GM19328 (cell line): ENCODE measurements at regions not wholly inside any gene's neighbourhood (a gene's known extent, or its start where the extent isn't known, plus 50 kb on each side); places are given as distances from the start of the nearest gene placed in this dataset.

Experiments used
- ATAC-seq: cut with Tn5 transposase; IDR thresholded peaks from one replicate; pipeline ENCODE4 v1.9.1; 2021; ENCODE audit warnings: mild to moderate bottlenecking, moderate library complexity; ENCODE audit not compliant: unreplicated experiment

DNA sequence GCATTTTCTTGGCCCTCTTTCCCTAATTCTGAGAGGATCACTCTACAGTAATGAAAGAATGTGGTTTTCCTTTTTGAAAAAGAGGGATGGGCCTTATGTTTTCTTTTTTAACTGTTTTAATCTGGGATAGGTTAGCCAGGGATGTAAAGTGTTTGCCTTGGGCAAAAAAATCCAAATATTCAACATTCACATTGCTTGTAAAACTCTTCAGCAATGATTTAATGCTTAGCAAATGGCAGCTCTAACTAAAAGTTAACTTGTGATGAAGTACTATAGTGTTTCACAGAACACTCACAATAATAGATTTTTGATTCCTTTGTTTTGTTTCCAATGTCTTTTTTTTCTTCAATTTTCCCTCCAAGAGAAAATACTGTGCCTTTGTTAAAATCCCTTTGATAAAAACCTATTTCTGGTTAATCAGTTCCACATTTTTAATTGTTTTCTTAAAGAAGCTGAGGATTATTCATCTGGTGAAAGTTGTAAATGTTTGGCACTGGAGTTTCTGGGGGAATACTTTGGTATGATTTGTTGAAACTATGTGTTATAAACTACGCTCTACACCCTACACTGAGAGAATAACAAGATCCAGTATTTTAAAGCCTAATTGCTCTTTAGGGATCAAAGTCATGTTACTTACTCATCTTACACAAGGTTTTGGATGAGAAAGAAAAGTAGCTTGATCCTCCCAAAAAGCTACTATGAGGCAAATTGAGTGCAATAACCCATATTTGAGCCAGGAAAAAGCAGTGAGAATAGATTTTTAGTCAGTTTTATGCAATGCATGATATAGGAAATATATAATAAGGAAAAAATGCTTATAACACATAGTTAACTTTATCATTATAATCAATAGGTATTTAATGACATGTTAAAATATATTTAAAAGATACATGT lies 335.8 kb downstream of the EPHA7 start:
- no peak for ATAC-seq

DNA sequence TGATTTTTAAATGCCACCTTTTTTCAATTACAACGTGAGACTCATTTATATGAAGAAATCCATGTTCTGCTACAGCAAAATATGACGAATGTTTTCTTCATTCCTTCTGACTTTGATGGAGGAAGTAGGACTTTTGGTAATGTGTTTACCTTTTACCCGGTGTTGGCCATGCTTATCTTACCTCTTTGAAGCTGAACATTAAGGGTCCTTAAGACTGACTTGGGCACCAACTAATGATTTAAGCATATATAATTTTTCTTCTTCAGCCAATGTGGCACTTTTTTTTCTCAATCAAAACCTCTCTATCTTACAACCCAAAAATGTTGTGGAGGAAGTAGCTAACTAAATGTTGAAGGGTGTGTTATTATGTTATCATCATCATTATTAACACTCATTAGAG lies 337.5 kb downstream of the EPHA7 start:
- ATAC-seq, result no peak

DNA sequence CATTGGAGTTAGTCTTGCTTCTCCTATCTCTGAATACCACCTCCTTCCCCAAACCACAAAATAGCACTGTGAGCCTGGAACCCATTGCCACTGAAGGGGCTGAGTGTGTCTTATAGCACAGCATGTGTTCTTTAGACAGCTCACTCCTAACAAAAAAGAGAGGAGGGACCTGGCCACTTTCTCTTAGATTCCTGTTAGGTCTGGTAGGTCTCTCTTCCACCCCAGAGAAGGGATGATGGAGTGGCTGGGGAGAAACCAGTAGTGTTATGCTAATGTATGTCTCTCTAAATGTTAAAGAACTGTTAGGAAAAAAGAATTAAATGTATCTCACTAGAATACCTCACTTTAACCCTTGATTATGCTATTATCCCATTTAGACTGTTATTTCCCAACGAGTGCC lies 340.3 kb downstream of the EPHA7 start:
- ATAC-seq, result no peak

DNA sequence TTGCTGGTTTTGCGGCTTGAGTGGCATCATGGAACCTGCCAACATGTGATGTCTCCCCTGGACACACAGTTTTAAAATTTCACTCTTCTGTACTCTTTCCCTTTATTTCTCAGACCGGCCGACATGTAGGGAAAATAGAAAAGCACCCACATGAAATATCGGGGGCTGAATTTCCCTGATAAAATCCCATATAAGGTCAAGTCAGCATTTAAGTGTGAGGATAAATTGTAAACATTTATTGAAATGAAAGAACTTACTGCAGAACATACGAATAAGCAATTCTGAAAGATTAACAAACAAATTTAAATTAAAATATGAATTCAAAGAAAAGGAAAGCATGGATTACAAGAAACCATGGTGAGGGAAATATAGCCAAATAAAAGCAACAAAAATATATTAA lies 345.5 kb downstream of the EPHA7 start:
- no peak for ATAC-seq

DNA sequence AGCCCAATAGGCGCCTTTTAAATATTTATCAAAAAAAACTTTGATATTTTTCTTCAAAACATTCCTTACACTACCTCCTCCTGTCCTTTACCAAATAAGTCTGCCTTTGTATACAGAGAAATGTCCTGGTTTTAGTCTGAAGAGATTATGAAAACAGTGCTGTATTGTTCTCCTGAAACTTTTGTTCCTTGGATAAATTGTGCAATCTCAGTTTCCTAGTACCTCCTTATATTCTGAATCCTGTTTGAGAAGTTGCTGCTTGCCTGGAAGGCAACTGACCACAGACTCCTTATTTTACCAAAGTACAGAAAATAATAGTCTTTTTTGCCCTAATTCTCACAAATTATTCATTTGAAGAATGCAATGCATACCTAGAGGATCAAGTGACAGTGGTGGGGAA lies 349.5 kb downstream of the EPHA7 start:
- ATAC-seq, result no peak

DNA sequence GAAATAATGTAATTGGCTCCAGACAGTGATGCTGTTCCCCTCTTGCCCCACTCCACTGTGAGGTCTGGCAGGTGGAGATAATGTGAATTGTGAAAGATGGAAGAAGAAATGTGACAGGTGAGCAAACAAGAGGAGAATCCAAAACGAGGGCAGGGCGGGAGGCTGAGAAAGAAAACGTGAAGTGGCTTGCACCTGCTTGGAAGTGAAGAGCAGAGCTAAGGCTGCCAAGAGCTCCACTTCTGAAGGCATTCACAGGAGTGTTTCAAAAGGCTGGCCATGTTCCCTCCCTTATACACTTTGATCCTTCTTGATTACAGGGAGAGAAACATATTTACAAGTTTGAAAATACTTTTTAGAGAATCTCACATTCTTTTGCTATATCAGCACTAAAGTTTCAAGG lies 359.4 kb downstream of the EPHA7 start:
- no peak for ATAC-seq

DNA sequence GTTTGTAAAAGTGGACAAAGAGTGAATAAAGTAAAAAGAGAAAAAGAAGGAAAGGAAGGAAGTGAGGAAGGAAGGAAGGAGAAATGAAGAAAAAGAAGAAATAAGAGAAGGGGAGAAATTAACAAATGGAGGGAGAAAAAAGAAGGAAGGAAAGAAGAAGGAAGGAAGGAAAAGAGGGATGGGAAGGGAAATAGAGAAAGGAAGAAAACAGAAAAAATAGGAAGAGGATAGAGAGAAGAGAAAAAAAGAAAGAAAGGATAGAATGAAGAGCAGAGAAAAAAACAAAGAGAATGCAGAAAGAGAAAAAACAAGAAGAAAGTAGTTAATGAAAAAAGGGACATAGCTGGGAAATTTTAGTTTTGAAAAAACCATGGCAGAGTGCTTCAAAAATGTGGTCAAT lies 361.8 kb downstream of the EPHA7 start:
- ATAC-seq, result no peak

DNA sequence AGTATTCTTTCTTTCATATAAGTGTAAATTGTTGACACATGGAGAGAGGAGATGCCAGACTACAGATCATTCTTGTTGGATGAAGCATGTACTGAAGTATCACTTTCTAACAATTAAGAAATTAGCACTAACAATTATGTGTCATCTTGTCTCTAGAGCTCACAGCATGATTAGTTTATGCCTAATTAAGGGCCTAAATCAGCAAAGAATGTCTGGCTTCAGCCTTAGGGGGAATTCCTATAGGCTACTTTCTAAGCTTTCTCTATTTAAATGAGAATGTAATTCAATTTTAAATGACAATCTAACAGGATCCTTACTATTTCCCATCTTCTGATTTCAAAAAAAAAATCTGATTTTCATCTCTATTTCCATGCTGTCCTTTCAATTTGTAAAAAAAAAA lies 371.0 kb downstream of the EPHA7 start:
- no peak for ATAC-seq

DNA sequence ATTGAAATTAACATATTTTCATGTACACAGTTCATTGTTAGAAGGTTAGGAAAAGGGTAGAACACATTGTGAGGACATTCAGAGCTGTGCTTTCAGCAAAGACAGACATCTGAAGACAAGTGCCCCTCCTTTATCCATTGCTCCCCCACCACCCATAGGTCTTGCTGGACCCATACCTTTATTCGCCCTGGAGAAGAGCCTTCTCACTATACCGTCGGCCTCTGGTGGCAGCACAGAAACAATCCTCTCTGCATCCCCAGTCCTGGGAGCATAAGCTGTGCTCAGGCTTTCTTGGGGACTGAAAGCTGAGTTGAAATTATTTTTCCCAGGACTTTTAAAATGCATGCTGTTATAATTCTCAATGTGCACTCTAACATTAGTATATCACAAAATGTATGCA lies 372.3 kb downstream of the EPHA7 start:
- ATAC-seq, result no peak

DNA sequence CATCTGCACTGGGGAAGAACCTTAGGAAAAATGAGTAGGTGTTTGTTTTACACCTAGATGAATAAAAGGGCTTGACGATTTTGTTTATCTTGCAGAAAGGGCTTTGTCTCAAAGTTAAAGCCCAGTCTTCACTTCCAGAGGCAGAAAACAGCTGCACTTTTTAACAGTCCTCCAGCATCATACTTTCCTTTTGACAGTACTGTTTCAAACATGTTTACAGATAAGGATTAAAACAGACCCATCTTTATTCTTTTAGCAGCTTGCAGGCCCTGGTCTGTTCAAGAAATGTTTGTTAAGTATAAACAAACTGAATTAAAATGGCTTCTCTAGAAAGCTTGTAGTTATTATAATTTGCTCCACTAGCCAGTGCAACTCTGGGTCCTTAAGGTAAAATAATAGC lies 374.2 kb downstream of the EPHA7 start:
- no peak for ATAC-seq

DNA sequence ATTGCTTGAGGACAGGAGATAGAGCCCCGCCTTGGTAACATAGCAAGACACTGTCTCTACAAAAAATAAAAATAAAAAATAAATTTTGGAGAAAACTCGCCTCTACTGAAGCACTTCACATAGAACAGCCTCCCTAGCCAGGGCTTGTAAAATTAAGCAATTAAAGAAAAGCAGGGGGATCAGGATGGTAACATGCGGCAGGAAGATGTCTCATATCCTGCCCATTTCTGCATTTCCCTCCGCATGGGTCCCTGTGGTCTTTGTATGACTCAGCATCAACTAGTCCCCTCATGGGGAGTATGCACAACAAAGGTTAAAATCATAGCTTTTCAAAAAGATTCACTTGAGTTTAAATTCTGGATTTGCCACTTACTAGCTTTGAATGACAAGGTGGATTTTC lies 379.0 kb downstream of the EPHA7 start:
- ATAC-seq, result no peak

DNA sequence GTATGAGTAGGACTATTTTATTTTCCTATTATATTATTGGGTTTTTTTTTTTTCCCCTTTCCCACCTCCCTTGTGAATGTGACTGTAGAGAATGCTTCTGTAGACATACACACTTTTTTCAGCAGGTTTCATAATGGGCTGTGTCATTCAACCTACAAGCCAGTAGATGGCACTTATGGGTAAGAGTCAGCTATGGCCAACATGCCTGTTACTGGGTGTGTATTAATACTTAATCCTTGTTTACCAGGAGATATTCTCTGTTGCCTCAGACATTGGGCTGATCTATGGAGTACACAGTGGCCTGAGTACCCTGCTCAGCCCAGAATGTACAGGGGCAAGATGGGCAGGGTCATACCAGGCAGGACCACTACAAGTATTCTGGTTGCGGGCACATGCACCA lies 382.5 kb downstream of the EPHA7 start:
- ATAC-seq, result no peak

DNA sequence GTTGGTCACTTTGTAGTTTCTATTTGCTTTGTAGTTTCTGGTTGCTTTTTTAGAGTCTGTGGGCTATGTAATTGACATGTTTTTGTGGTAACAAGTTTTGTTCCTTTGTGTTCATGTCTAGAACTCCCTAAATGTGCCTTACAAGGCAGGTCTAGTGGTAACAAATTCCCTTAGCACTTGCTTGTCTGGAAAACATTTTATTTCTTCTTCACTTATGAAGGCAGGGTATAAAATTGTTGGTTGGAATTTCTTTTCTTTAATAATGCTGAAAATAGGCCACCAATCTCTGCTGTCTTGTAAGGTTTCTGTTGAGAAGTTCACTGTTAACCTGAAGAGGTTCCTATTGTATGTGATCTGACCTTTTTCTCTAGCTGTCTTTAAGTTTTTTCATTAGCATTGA lies 383.6 kb downstream of the EPHA7 start:
- ATAC-seq, result no peak

DNA sequence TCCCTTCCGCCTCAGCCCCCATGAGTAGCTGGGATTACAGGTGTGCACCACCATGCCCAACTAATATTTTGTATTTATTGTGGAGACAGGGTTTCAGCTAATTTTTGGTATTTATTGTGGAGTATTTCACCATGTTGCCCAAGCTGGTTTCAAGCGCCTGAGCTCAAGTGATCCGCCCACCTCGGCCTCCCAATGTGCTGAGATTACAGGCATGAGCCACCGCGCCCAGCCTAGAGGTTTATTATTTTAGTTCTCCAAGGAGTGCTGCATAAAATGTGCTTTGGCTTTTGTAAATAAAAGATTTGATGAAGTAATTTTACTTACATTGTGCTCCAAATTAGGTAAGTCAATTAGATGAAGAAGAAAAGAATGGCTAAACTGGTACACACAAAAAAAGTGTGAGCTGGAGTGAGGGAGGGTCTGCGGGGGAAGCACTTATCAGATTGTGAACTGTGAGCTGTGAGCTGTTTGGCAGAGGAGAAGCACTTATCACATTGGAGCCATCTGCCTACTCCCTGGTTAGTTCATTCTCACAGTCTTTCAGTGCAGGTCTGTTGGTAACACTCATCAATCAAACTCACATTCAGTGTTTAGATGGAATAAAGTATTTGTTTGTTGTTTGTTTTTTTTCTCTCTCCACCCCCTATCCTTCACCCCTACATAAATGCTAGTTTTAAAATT lies 398.0 kb downstream of the EPHA7 start:
- no peak for ATAC-seq

DNA sequence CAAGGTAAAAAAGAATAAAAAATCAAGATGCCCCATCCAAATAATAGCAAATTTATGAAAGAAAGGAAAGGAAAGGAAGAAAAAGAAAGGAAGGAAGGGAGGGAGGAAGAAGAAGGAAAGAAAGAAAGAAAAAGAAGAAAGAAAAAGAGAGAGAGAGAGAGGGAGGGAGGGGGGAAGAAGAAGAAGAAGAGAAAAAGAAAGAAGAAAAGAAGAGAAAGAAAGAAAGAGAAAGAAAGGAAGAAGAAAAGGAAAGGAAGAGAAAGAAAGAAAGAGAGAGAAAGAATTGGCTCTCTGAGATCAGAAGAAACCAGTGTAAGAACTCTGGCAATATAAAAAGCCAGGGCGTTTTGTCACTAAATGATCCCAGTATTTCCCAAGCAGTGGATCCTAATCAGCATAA lies 401.7 kb downstream of the EPHA7 start:
- no peak for ATAC-seq

DNA sequence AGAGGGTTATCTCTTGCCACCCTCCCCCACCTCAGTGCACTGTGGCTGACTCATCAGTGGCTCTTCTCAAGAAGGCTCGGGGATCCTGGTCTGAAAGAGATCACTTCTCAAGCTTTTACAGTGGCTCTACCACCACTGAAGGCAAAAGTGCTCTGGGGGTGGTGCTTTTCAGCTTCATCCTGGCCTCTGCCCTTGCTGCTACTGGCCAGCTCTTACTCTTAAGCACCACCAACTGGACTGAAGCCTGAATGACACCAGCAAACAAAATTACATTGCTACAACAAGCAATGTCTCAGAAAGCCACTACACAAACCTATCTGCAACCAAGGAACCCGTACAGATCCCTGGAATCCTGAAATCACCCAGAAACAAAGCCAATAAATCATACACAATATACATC lies 402.1 kb downstream of the EPHA7 start:
- ATAC-seq, result no peak

DNA sequence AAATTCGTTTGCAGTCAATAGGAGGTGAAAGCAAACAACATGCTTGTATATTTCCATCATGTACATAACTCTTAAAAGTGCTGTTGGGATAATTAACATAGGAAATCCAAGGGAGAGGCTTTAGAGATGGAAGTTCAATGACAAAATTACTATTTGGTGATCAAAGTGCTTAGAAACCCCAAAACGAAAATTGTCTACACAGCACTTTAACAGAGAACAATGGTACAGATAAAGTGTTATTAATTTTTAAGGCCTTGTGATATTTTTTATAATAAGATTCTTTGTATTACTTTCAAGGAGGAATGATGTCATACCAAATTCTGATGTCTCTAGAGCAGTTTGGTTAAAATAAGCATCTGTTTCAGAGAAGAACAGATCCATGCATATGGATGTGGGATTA lies 406.3 kb downstream of the EPHA7 start:
- ATAC-seq, result no peak

DNA sequence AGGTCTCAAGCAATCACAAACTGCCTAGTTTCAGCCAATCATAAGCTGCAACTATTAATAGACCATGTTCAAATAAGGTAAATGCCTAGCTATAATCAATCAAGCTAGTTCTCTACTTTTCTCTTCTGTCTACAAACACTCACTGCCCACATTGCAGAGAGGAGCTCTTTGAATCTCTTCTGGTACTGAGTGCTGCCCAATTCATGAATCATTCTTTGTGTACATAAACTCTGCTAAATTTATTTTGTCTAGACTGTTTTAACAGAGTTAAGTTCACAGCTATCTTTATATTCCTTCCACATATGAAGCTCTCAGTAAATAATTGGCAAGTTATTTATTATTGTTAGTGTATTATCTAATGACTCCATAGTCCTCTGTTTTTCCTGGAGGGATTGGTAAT lies 411.0 kb downstream of the EPHA7 start:
- no peak for ATAC-seq

DNA sequence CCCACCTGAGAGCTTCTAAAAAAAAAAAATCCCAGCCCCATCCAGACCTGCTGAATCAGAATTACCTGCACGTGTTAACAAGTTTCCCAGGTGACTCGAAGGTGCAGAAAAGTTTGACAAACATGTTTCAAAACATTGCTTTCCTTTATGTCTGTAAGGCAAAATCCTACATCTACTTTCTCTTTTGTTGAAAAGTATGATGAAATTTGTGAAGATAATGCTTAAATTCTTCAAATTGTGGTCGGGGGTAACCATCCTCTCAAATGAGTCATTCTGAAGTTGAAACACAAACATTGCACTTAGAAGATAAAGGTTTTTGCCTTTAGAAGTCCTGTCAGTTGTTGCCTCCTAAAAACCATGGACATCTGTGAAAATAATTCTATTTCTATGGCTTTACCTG lies 429.7 kb downstream of the EPHA7 start:
- no peak for ATAC-seq

DNA sequence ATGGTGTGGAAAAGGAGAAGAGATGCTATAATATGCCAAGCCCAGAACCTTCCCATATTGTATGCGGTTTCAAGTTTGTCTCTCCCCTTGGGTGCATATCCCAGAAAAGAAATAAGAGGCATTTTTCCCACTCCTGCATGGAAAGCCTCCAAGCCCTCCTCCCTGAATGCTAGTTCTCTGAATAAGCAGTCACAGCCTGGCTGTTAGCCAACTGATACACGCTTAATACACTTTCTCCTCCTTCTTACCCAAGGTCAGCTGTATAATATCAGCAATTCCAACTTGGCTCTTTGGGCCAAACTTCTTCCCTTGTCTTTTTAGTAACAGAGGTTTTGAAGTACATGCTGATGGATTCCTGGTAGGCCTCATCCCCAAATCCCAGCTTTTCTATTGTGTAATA lies 440.1 kb downstream of the EPHA7 start:
- no peak for ATAC-seq

DNA sequence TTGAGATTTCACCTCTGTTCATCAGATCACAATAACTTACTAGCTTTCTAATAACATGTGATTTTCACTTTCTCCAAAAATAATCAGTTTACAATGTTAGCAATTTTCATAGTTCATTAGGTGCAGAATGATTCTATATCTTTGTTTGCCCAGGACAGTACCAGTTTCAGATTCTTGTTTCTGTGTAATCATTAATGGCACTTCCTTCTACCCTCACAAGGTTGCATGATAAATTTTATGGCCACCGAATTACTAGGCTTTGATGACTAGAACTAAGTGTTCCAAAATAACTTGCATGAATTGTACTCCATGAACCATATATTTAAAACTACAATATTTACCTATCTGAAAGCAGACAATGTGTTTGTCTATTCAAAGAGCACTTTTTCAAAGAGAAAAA lies 442.3 kb downstream of the EPHA7 start:
- ATAC-seq, result no peak

DNA sequence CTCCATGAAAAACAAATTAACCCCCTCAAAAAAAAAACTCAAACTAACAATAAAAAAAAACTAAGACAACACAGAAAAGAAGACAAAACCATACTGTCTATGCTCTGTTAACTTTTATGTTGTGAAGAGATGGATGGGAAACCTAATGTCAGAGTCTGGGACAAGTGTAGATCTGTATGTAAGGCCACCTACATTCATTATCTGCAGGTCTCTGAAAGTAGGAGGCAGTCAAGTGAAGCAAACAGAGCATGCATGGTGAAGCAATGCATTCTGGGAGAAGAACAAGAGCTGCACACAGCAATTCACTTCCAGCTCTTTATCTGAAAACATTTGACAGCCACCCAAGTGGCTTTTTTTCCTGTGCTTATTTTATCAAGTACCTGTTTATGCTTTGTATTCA lies 452.0 kb downstream of the EPHA7 start:
- ATAC-seq, result no peak

DNA sequence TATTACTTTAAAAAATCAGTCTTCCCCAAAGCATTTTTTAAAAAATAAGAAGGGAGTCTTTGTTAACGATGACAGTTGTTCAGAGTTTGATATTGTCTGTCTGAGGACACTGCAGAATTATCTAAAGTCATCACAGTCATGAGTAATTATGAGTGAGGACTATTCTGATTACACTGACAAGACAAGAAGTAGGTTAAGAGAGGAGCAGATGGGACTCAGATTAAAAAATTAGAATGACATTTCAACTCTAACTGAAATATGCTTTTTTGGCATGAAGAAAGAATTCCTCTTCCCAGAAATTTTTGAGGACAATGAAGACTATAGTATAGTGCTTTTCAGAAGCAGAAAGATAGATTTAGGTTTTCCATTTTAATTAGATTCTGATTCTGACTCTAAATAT lies 456.5 kb downstream of the EPHA7 start:
- ATAC-seq, result no peak
